Esophagus muscularis mucosa (tissue), 4 donors: ENCODE measurements at regions not wholly inside any gene's neighbourhood (a gene's known extent, or its start where the extent isn't known, plus 50 kb on each side); places are given as distances from the start of the nearest gene placed in this dataset.
A peak's percentile ranks its signal among the peaks of the same experiment; 100 is the strongest.

ENCODE experiments used
- DNase-seq: peaks from one replicate; pipeline ENCODE4 v3.0.0-alpha.2; 2017; ENCODE audit errors: extremely low spot score
- H3K27ac ChIP-seq, 4 donors: fragments of 200-600 bp; sonication (generic); replicated peaks in 1 of 4; 1 replicate in 3 of 4; 2 replicates in 1 of 4; pipeline ENCODE4 v1.5.1; 2016 to 2019; ENCODE audit warnings: mild to moderate bottlenecking in 1 of 4
- H3K27me3 ChIP-seq, 4 donors: fragments of 200-600 bp; sonication (generic); one replicate each; pipeline versions ENCODE4 v1.5.1 to v1.6.0; 2016 to 2019
- H3K36me3 ChIP-seq, 4 donors: fragments of 200-600 bp; sonication (generic); one replicate each; pipeline ENCODE4 v1.5.1; 2016 to 2019
- H3K4me1 ChIP-seq, 4 donors: fragments of 200-600 bp; sonication (generic); one replicate each; pipeline ENCODE4 v1.5.1; 2016 to 2019
- H3K4me3 ChIP-seq, 4 donors: fragments of 200-600 bp; sonication (generic); 1 replicate in 2 of 4; 2 replicates in 2 of 4; pipeline ENCODE4 v1.5.1; 2016 to 2019; ENCODE audit warnings: mild to moderate bottlenecking in 4 of 4, moderate library complexity in 1 of 4
- H3K9me3 ChIP-seq, 4 donors: fragments of 200-600 bp; sonication (generic); 1 replicate in 3 of 4; 2 replicates in 1 of 4; pipeline ENCODE4 v1.5.1; 2016 to 2019
- EP300 ChIP-seq: sonication (generic); formaldehyde crosslinking; IDR thresholded peaks from one replicate; pipeline ENCODE4 v1.6.1; 2017; ENCODE audit warnings: antibody characterized with exemption
- POLR2A ChIP-seq: fragments of 450-650 bp; IDR thresholded peaks from one replicate; pipeline ENCODE4 v1.6.1; 2017; ENCODE audit warnings: antibody characterized with exemption, moderate library complexity, mild to moderate bottlenecking, low read depth
- POLR2AphosphoS5 ChIP-seq, 2 donors: sonication (generic); formaldehyde crosslinking; IDR thresholded peaks; one replicate each; pipeline ENCODE4 v1.6.1; 2017; ENCODE audit warnings: antibody characterized with exemption in 2 of 2
- WGBS: methylation state at CpG from one replicate; pipeline ENCODE4 v1.1.5; 2018; 5-methylcytosine and 5-hydroxymethylcytosine counted together
- intact Hi-C: fragments of 100-400 bp; cut with DNase I; formaldehyde crosslinking; loops from one replicate; pipeline ENCODE4 v1.15.1; 2023
- TF ChIP-seq, protein P1 (sequence below), 3 experiments: fragments of 200-600 bp in 2 of 3; fragments of 450-650 bp in 1 of 3; sonication (generic) in 2 of 3; IDR thresholded peaks; one replicate each; pipeline ENCODE4 v1.5.1; 2017 to 2019; ENCODE audit warnings: antibody characterized with exemption in 3 of 3, mild to moderate bottlenecking in 2 of 3, moderate library complexity in 1 of 3

DNA sequence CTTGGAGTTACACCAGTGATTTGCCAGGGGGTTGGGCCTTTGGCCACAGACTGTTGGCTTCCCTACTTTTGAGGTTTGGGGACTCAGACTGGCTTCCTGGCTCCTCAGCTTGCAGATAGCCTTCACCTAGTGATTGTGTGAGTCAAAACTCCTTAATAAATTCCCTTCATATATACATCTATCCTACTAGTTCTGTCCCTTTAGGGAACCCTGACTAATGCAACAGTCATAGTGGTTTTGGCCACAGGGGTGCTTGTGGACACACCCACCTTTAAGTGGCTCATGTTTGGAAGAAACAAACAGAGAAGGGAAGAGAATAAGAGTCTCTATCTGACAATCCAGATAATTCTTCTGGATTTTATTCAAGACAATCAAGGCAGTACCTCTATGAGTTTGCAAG, 457.7 kb downstream of the EPHA3 start:
- no peaks in the 10 kb centered on the region for H3K27me3 ChIP-seq
- H3K27ac ChIP-seq = no peak overlapping the region
- intact Hi-C loops = no loop called here
- no peaks in the 10 kb centered on the region for H3K4me1 ChIP-seq
- no peaks in the 10 kb centered on the region for H3K36me3 ChIP-seq
- TF ChIP-seq EP300 (no peak), POLR2A (no peak), POLR2AphosphoS5 (IDR thresholded peaks at IDR 0.05) (no peak)
- TF ChIP-seq, protein P1, sequence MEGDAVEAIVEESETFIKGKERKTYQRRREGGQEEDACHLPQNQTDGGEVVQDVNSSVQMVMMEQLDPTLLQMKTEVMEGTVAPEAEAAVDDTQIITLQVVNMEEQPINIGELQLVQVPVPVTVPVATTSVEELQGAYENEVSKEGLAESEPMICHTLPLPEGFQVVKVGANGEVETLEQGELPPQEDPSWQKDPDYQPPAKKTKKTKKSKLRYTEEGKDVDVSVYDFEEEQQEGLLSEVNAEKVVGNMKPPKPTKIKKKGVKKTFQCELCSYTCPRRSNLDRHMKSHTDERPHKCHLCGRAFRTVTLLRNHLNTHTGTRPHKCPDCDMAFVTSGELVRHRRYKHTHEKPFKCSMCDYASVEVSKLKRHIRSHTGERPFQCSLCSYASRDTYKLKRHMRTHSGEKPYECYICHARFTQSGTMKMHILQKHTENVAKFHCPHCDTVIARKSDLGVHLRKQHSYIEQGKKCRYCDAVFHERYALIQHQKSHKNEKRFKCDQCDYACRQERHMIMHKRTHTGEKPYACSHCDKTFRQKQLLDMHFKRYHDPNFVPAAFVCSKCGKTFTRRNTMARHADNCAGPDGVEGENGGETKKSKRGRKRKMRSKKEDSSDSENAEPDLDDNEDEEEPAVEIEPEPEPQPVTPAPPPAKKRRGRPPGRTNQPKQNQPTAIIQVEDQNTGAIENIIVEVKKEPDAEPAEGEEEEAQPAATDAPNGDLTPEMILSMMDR (IDR thresholded peaks at IDR 0.05) = no peak
- peaks cover 0 to 17% (median 8%) of the 10 kb centered on the region in 4 donors for H3K9me3 ChIP-seq
- H3K4me3 ChIP-seq = no peak overlapping the region
- no peak for DNase-seq

DNA sequence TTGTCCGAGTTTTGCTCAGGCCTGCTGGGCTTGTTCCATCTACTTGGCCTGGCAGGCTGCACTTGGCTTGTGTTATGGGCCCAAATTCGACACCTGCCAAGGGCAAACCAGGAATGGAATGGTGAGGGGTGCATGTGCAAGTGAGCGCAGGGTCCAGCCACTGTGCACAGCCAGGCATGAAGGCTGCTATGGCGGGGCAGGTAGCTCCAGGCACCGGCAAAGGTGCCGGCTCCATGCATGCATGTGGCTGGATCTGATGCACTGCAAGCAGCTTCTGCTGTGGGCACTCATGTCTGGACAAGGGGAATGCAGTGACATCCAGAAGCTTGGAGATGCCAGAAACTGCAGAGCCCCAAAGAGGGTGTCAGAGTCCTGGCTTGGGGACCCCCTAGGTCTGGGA, 463.0 kb downstream of the EPHA3 start:
- Histone ChIP-seq H3K27ac (no peak overlapping the region), H3K27me3 (no peaks in the 10 kb centered on the region), H3K4me1 (peaks cover 0 to 16% (median 12%) of the 10 kb centered on the region in 4 donors), H3K9me3 (peaks cover 0 to 7% (median 5%) of the 10 kb centered on the region in 4 donors), H3K4me3 (no peak overlapping the region), H3K36me3 (no peaks in the 10 kb centered on the region)
- no peak for DNase-seq
- WGBS = 80% methylated on average over 5 of the region's 6 CpGs
- TF ChIP-seq POLR2AphosphoS5 (IDR thresholded peaks at IDR 0.05) = no peak
- intact Hi-C loops = no loop called here

DNA sequence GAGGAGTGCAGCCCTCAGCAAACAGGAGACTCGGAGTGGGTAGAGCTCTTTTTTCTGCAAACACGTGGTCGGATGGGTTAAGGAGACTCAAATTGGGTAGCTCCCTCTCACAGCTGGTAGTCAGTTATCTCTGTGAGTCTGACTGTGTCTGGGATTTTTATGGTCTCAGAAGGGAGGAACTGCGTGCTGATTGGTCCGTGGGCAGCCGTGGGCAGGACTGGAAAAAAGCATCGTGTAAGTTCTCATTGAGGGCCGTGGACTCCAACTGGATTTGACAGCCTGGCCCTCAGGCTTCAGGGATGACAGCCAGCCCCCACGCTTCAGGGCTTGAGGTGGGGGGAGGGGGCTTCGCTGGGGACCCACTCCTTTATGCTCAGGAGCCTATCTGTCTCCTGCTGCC, 463.9 kb downstream of the EPHA3 start:
- no peaks in the 10 kb centered on the region for H3K27me3 ChIP-seq
- intact Hi-C loops = no loop called here
- TF ChIP-seq POLR2A = no peak
- TF ChIP-seq, protein P1 (IDR thresholded peaks at IDR 0.05) = no peak
- TF ChIP-seq EP300 = no peak
- no peak for TF ChIP-seq POLR2AphosphoS5 (IDR thresholded peaks at IDR 0.05)
- no peaks in the 10 kb centered on the region for H3K36me3 ChIP-seq
- H3K4me3 ChIP-seq = peak overlapping the region in 3 of 4 donors; percentile 10 to 22 (median 15)
- WGBS = 63% methylated on average over 10 of the region's 10 CpGs
- no peak overlapping the region for H3K27ac ChIP-seq
- H3K9me3 ChIP-seq = no peaks in the 10 kb centered on the region
- no peak for DNase-seq
- peaks cover 0 to 16% (median 12%) of the 10 kb centered on the region in 4 donors for H3K4me1 ChIP-seq

DNA sequence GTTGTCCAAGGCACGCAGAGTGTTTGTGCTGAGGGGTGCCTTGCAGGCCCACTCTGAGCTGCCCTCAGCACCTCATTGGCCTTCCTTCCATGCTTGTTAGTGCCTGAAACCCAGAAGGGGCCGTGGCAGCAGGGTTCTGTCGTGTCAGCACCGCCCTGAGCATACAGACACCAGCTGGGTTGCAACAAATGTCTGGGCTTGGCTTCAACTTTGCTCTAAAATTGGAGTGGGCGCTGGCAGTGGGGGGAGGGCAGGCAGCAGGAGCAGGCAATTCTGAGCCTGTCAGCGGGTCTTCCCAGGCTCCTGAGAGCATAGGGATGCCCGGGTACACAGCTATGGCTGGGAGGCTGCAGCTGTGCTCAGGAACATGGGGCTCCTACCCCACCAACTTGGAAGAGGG, 464.3 kb downstream of the EPHA3 start:
- 60% methylated on average over 1 of the region's 7 CpGs for WGBS
- H3K36me3 ChIP-seq = no peaks in the 10 kb centered on the region
- H3K9me3 ChIP-seq = no peaks in the 10 kb centered on the region
- peak overlapping the region in 3 of 4 donors; percentile 10 to 22 (median 15) for H3K4me3 ChIP-seq
- no peaks in the 10 kb centered on the region for H3K27me3 ChIP-seq
- intact Hi-C loops = no loop called here
- H3K4me1 ChIP-seq = peaks cover 0 to 16% (median 12%) of the 10 kb centered on the region in 4 donors
- no peak overlapping the region for H3K27ac ChIP-seq
- no peak for DNase-seq
- no peak for TF ChIP-seq POLR2AphosphoS5 (IDR thresholded peaks at IDR 0.05)
- TF ChIP-seq, protein P1 (IDR thresholded peaks at IDR 0.05) = no peak
- TF ChIP-seq EP300 = no peak
- TF ChIP-seq POLR2A = no peak

DNA sequence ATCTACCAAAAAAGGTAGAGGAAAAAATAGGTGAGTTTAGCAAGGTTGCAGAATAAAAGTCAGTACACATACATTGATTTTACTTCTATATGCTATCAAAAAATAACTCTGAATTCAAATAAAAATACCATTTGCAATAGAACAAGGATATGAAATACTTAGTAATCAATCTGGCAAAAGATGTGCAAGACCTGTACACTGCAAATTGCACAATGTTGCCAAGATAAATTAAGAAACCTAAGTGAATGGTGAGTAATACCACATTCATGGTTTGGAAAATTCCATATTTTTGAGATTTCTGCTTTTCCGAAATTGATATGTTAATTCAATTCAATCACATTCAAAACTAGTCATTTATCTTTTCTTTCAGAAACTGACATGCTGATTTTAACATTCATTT, 464.8 kb downstream of the EPHA3 start:
- Histone ChIP-seq H3K27ac (no peak overlapping the region), H3K27me3 (no peaks in the 10 kb centered on the region), H3K36me3 (no peaks in the 10 kb centered on the region), H3K4me1 (peaks cover 0 to 16% (median 12%) of the 10 kb centered on the region in 4 donors), H3K9me3 (no peaks in the 10 kb centered on the region), H3K4me3 (no peak overlapping the region)
- no peak for TF ChIP-seq EP300
- no peak for TF ChIP-seq POLR2AphosphoS5 (IDR thresholded peaks at IDR 0.05)
- TF ChIP-seq POLR2A = no peak
- TF ChIP-seq, protein P1 (IDR thresholded peaks at IDR 0.05) = no peak
- WGBS = 80% methylated on average over 1 of the region's 1 CpG
- no peak for DNase-seq
- intact Hi-C loops = no loop called here
